HG03439 (cell line): ENCODE measurements at regions not wholly inside any gene's neighbourhood (a gene's known extent, or its start where the extent isn't known, plus 50 kb on each side); places are given as distances from the start of the nearest gene placed in this dataset.

Source experiments
- ATAC-seq: cut with Tn5 transposase; IDR thresholded peaks from one replicate; pipeline ENCODE4 v1.9.1; 2021; ENCODE audit warnings: mild to moderate bottlenecking, moderate library complexity; ENCODE audit not compliant: unreplicated experiment

- no peak for ATAC-seq
Measured at GRCh38 chr3:40593351-40593750, 68.6 kb downstream of the ZNF621 start.

DNA sequence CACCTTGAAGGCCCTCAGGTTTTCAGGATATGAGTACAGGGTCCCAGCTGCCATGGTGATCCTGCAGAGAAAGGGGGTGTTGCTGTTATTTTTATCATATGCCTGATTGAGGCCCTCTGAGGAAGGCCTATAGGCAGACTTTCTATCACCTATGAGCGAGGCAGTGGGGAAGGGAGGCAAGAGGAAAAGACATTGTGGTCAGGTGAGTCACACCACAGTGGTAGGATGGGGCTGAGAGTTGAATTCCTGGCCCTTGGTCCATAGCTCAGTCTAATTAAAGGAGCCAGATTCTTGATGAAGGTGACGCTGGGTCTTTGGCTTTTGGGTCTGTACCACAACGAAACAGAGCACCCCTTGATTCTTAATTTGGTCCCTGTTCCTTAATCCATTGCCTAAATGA is 72.7 kb downstream of the ZNF621 start:
- ATAC-seq = no peak

DNA sequence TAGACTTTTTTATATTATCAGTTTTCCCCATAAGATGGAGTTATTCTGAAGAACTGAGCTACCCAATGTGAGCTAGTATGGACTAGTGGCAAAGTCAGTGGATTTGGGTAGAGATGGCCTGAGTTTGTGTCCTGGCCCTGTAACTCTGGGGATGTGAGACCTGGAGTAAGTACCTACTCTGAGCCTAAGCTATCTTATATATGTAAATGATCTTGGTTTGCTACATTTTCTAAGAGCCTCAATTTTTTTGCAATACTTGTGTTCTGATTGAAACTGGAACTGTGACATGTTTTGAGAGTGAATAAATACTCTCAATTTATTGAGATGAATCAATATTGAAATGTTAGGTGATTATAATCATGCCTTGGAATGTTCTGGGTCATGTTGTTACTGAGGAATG is 73.6 kb downstream of the ZNF621 start:
- no peak for ATAC-seq

DNA sequence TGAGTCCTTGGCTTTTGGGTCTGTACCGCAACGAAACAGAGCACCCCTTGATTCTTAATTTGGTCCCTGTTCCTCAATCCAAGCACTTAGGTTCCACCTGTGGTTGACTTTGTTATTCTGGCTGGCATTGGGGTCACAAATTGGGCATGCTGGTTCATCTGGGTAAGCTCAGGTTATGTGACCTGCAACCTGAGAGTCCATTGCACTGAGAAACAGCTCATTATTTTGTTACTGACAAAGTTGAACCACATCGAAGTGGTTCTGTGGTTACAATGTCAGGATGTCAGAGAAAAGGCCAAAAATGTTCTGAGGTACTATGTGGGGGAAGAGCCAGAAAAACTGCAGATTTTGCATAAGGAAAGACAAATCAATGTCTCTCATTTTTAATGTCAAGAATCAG is 74.2 kb downstream of the ZNF621 start:
- no peak for ATAC-seq

DNA sequence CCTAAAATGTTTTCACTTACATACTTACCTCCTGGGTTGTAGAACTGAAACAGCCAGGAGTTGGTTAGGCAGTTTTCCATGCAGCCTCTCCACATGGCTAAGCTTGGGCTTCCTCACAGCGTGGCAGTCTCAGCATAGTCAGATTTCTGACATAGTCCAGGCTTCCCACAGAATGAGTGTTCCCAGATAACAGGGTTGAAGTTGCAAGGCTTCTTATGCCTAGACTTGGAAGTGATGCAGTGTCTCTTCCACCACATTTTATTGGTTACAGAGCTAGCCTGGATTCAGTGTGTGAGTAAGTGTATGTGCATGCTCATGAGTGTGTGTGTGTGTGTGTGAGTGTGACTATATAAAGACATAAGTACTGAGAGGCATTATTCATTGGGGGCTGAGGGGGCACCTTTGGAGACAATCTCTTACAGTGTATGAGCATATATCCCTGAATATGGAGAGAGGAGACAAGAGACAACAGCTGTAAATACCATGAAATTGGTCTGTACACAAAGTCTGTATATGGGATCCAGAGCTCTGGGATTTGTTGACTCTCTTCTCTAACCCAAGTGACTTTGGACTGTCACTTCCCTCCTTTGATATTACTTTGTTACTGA is 78.1 kb downstream of the ZNF621 start:
- ATAC-seq = no peak

GRCh38 chr3:40605960-40606359 is 81.2 kb downstream of the ZNF621 start:
- no peak for ATAC-seq

DNA sequence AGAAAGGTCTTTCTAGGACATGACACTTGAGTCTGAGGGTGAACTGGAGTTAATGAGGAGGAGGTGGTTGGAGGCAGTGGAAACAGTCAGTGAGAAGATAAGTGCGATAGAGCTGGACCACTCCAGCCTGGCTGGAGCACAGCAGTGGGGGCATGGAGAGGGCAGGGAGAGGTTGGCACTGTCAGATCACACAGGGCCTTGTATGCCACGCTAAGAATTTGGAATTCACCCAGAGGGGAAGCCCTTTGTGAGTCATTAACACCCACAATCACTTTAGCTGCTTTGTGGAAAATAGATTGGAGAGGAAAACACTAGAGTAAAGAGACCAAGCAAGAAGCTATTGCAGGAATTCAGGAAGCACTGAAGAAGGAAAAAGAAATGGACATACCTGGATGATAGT is 83.3 kb downstream of the ZNF621 start:
- ATAC-seq = no peak

GRCh38 chr3:40613306-40613705 is 88.5 kb downstream of the ZNF621 start:
- no peak for ATAC-seq

DNA sequence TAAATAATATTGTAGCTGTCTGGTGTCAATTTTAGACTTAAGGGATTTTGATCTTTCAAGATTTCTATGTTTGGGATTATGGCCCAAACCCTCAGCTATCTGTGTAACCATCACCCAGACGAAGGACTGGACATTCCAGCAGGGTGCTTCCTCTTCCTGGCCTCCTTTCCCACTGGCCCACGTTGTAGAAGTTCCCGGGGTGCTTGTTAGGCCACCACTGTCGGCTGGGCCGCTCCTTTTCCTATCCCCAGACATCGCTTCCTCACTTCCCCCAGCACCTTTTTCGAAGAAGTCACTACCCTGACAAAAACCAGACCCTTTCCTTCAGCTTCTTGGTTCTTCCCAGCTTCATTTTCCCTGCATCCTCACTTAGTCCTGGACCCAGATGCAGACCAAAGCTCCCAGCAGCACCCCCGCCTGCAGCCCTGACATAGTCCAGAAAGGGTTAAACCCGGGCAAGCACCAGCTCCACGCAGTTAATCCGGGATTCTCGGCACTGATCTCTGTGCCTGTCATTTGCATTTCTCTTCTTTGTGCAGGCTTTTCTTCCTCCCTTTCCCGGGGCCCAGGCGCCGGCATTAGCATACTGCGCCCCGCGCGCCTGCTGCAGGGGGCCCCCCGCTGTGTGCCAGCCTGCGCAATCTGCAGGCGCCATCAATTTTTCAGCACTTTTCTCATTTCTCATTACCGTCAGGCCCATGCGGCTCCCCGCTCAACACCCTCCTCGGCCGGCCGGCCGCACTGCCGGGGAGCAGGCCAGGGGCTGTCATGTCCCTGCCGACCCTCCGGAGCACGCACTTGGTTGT is 90.6 kb downstream of the ZNF621 start:
- ATAC-seq = no peak

- no peak for ATAC-seq
Measured at GRCh38 chr3:40615918-40616819, 91.4 kb downstream of the ZNF621 start.

GRCh38 chr3:40617084-40617483 is 92.3 kb downstream of the ZNF621 start:
- no peak for ATAC-seq

GRCh38 chr3:40618158-40618557 is 93.4 kb downstream of the ZNF621 start:
- no peak for ATAC-seq

GRCh38 chr3:40620151-40620550 is 95.4 kb downstream of the ZNF621 start:
- ATAC-seq = no peak

DNA sequence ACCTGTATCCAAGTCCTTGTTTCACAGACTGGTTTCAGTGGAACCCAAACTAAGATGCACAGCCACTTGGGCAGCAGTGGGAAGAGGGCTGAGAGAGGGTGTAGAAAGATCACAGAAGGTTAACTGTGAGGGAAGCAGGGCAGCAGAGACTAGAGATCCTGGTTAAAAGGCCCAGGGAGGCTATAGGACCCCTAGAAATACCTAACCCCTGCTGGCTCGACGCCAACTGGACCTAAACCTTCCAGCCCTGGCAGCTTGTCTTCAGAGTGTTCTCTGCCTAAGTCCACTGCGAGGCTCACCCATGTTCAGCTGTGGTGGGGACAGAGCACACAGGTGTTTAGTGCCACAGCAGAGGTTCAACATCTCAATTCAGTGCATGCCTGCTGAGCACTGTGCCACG is 96.5 kb downstream of the ZNF621 start:
- ATAC-seq = no peak

DNA sequence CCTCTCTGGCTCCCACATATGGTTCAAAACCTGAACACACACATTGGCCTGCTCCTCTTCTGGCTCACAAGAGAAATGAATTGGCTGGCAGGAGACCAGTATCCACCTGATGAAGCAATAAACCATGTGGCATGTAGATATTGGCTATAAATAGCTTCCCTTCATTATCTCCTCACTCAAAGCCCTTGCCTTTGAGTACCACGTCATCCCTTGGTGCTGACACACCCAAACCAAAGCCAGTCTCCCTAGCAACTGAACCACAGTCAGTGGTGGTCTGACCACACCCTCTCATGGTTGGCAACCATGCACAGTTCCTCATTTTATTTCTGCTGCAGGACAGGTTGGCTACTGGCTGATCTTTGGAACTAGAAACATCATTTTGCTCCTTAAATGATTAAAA is 98.8 kb downstream of the ZNF621 start:
- ATAC-seq = no peak

DNA sequence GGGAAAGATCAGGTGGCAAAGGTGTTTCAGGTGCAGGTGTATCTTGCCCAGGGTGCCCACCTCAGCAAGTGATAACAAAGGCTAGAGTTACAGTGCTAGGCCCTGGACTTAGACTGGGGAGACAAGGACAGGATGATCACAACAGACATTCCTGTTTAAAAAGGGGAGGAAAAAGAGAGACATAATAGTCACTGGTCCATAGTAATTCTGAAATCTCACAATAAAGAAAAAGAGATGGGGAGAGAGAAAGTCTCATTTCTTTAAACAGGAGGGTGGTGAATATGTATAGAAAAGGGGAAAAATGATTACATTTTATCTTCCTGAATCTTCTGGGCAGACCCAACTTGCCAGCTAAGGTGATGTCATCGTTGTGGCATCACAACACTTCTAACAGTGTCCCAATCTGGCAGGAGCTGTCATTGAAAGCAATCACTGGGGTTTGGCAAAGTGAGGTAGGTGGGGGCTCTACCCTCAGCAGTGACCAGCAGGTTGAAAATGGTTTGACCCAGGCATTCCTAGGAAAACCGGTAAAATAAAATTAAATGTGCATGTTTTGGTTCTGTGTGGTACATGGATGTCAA is 99.5 kb downstream of the ZNF621 start:
- no peak for ATAC-seq

DNA sequence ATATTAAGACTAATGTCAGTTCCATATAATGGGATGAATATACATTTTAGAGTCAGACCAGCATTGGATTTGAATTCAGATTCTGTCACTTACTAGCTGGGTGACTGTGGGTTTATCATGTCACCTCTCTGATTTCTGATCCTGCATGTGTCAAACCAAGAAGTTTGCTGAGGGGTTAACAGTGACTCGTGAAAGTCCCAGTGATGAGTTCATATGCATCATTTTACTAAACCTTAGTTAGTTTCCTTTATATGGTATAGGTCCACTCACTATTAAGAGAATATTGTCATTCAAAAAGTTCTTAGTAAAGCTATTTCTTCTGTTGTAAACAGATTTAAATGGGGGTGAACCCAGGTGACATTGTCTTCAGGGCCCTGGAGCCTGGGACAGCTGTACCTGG is 102.3 kb downstream of the ZNF621 start:
- no peak for ATAC-seq

DNA sequence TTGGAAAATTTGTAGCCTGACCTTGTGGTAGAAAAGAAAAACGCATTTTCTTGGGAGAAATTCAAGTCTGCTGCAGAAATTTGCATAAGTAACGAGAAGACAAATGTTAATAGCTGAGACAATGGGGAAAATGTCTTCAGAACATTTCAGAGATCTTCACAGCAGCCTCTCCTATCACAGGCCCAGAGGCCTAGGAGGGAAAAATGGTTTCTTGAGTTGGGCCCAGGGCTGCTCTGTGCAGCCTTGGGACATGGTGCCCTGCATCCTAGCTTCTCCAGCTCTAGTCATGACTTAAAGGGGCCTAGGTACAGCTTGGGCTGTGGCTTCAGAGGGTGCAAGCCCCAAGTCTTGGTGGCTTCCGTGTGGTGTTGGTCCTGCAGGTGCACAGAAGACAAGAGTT is 104.2 kb downstream of the ZNF621 start:
- ATAC-seq = no peak

DNA sequence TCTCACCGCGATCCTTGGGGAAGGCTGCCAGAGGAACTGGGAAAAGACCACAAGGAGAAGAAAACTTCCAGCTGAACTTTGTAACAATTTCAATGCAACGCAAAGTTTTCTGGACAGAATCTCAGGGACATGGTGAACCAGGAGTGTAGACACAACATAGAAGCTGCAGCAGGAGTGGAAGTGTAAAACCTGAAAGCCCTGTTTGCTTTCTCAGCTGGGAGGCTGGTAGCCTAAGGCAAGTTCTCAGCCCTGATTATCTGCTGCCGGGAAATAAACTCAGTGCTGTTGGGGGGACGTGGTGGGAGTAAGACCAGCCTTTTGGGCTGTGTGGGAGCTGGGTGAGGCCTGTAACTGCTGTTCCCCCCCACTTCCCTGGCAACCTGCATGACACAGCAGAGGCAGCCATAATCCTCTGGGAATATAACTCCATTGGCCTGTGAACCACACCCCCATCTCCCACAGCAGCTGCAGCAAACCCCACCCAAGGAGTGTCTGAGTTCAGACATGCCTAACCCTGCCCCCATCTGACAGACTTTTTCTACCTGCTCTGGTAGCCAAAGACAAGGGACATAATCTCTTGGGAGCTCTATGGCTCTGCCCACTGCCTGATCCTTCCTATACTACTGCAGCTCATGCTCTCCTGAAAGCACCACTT is 106.7 kb downstream of the ZNF621 start:
- ATAC-seq = no peak

DNA sequence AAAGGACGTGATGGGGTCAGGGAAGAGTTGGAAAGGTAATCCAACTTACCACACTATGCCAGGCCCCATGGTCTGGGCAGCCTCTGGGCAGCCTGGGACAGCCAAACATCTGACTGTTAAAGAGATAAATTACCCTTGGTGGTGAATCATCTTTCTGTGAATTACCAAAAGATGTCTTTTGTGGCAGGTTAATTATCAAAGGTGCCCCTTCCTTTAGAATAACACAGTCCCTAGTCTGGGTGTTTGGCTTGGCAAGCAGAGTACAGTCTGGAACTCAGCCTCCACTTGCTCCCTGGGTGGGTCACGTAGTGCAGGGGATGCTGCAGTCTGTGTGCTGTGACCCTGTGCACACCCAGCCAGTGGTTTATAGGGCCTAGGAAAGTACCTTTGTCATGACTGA is 113.1 kb downstream of the ZNF621 start:
- ATAC-seq = no peak

DNA sequence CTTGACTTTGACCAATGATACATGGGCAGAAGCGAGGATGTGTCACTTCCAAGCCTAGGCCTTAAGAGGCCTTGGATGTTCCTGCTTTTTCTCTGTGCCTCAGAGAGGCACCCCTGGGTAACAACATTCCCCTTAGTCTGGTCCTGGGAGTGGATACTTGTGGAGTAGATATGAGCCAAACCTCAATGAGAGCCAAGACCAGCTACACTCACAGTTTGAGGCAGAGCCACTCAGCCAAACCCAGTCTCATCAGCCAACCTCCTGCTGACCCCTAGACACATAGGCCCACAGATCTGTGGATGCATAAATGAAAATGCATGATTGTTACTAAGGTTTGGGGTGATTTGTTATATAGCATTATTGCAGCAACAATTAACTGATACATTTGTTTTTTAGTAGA is 114.2 kb downstream of the ZNF621 start:
- ATAC-seq = no peak
